ENCODE measurements at regions not wholly inside any gene's neighbourhood (a gene's known extent, or its start where the extent isn't known, plus 50 kb on each side); places are given as distances from the start of the nearest gene placed in this dataset.

DNA sequence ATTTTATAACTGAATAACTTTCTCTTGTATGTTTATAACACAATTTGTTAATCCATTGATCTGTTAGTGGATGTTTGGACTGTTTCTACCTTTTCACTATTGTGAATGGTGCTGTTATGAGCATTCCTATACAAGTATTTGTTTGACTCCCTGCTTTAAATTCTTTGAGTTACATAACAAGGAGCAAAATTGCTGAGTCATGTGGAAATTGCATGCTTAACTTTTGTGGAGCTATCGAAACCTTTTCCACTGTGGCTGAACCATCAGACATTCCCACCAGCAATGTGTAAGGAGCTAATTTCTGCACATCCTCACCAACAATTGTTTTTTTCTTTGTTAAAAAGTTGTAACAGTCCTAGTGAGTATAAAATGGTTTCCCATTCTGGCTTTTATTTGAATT lies 415.5 kb downstream of the CBLN2 start:
- TF ChIP-seq GATA2 (IDR thresholded peaks at IDR 0.05; ENCODE audit: low read depth, low read length) (no peak), GATA3 (IDR thresholded peaks at IDR 0.05; ENCODE audit: low read depth, low read length) (no peak)
